Prostate gland (tissue), 2 donors: ENCODE measurements at regions not wholly inside any gene's neighbourhood (a gene's known extent, or its start where the extent isn't known, plus 50 kb on each side); places are given as distances from the start of the nearest gene placed in this dataset.

Experiments used
- DNase-seq: peaks from one replicate; pipeline ENCODE4 v3.0.0-alpha.2; 2019; ENCODE audit warnings: low spot score
- H3K27ac ChIP-seq, 2 donors: fragments of 200-600 bp; sonication (generic); 2 replicates each; pipeline ENCODE4 v1.5.1; 2017 to 2019
- H3K27me3 ChIP-seq: fragments of 200-600 bp; sonication (generic); replicated peaks from 2 replicates; pipeline ENCODE4 v1.5.1; 2019; ENCODE audit not compliant: insufficient read depth
- H3K36me3 ChIP-seq, 2 donors: fragments of 200-600 bp; sonication (generic); 1 replicate in 1 of 2; 2 replicates in 1 of 2; pipeline versions ENCODE4 v1.5.1 to v1.8.1; 2017 to 2019
- H3K4me1 ChIP-seq: fragments of 200-600 bp; sonication (generic); replicated peaks from 2 replicates; pipeline ENCODE4 v1.5.1; 2019
- H3K4me3 ChIP-seq, 2 donors: fragments of 200-600 bp; sonication (generic); 2 replicates each; pipeline ENCODE4 v1.5.1; 2017 to 2019
- H3K9me3 ChIP-seq: fragments of 200-600 bp; sonication (generic); 2 replicates; pipeline ENCODE4 v1.5.1; 2017
- POLR2A ChIP-seq: fragments of 450-650 bp; IDR thresholded peaks from one replicate; pipeline ENCODE4 v1.6.1; 2016; ENCODE audit warnings: antibody characterized with exemption, mild to moderate bottlenecking
- POLR2AphosphoS5 ChIP-seq: sonication (generic); formaldehyde crosslinking; IDR thresholded peaks from one replicate; pipeline ENCODE4 v1.6.1; 2017; ENCODE audit warnings: antibody characterized with exemption
- WGBS: methylation state at CpG from one replicate; pipeline ENCODE4 v1.1.5; 2018; 5-methylcytosine and 5-hydroxymethylcytosine counted together
- intact Hi-C: fragments of 100-400 bp; cut with DNase I; formaldehyde crosslinking; loops from one replicate; pipeline ENCODE4 v1.14.2; 2022
- TF ChIP-seq, protein P1 (sequence below), 4 experiments: fragments of 200-600 bp in 2 of 4; fragments of 450-650 bp in 2 of 4; sonication (generic) in 2 of 4; IDR thresholded peaks; 1 replicate in 3 of 4; 2 replicates in 1 of 4; pipeline ENCODE4 v1.5.1; 2016 to 2019; ENCODE audit warnings: antibody characterized with exemption in 4 of 4, mild to moderate bottlenecking in 2 of 4, moderate library complexity in 2 of 4

GRCh38 chr14:38973083-38973700 lies 129.8 kb downstream of the SEC23A start:
- no peak overlapping the region for H3K4me3 ChIP-seq
- no peaks in the 10 kb centered on the region for H3K9me3 ChIP-seq
- no peaks in the 10 kb centered on the region for H3K4me1 ChIP-seq
- intact Hi-C loops = no loop called here
- no peak overlapping the region for H3K27ac ChIP-seq
- no peak for DNase-seq
- WGBS = 69% methylated on average over 2 of the region's 2 CpGs
- no peaks in the 10 kb centered on the region for H3K36me3 ChIP-seq
- H3K27me3 ChIP-seq = no peaks in the 10 kb centered on the region
- TF ChIP-seq POLR2AphosphoS5 (no peak), POLR2A (no peak)
- TF ChIP-seq, protein P1, sequence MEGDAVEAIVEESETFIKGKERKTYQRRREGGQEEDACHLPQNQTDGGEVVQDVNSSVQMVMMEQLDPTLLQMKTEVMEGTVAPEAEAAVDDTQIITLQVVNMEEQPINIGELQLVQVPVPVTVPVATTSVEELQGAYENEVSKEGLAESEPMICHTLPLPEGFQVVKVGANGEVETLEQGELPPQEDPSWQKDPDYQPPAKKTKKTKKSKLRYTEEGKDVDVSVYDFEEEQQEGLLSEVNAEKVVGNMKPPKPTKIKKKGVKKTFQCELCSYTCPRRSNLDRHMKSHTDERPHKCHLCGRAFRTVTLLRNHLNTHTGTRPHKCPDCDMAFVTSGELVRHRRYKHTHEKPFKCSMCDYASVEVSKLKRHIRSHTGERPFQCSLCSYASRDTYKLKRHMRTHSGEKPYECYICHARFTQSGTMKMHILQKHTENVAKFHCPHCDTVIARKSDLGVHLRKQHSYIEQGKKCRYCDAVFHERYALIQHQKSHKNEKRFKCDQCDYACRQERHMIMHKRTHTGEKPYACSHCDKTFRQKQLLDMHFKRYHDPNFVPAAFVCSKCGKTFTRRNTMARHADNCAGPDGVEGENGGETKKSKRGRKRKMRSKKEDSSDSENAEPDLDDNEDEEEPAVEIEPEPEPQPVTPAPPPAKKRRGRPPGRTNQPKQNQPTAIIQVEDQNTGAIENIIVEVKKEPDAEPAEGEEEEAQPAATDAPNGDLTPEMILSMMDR (IDR thresholded peaks at IDR 0.05) = no peak

DNA sequence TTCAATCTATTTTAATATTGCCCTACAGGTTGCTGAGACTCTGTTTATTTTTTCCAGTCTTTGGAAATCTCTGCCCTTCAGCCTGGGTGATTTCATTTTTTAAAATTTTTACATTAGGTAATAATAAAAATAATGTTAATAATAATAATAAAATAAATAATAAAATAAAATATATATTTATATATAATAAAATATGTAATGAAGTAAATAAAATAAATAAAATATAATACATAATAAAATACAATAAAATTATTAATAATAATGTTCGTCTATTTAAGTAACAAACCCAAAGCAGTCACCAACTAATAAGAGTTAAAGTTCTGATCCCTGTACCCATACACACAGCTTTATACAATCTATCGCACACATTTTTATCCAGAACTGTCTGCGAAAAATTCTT lies 130.5 kb downstream of the SEC23A start:
- WGBS = 90% methylated on average over 3 of the region's 3 CpGs
- no peaks in the 10 kb centered on the region for H3K36me3 ChIP-seq

GRCh38 chr14:38971258-38971921 lies 131.6 kb downstream of the SEC23A start:
- no peaks in the 10 kb centered on the region for H3K27me3 ChIP-seq
- 80% methylated on average over 9 of the region's 9 CpGs for WGBS
- no peak for TF ChIP-seq POLR2A
- TF ChIP-seq, protein P1 (IDR thresholded peaks at IDR 0.05) = no peak
- TF ChIP-seq POLR2AphosphoS5 = no peak
- intact Hi-C loops = no loop called here
- H3K27ac ChIP-seq = no peak overlapping the region
- no peak overlapping the region for H3K4me3 ChIP-seq
- H3K36me3 ChIP-seq = no peaks in the 10 kb centered on the region
- H3K4me1 ChIP-seq = no peaks in the 10 kb centered on the region
- no peak for DNase-seq
- H3K9me3 ChIP-seq = no peaks in the 10 kb centered on the region

More for the DNA sequence above, 130.5 kb downstream of the SEC23A start:
- Histone ChIP-seq H3K9me3 (no peaks in the 10 kb centered on the region), H3K27me3 (no peaks in the 10 kb centered on the region), H3K4me3 (no peak overlapping the region), H3K27ac (no peak overlapping the region), H3K4me1 (no peaks in the 10 kb centered on the region)
- intact Hi-C loops = no loop called here
- no peak for DNase-seq
- TF ChIP-seq POLR2AphosphoS5 (no peak), POLR2A (no peak)
- TF ChIP-seq, protein P1 (IDR thresholded peaks at IDR 0.05) = no peak

- TF ChIP-seq POLR2AphosphoS5 = no peak
- TF ChIP-seq, protein P1 (IDR thresholded peaks at IDR 0.05) = no peak
- no peak for TF ChIP-seq POLR2A
- intact Hi-C loops = no loop called here
- no peaks in the 10 kb centered on the region for H3K36me3 ChIP-seq
- no peak overlapping the region for H3K4me3 ChIP-seq
- no peak overlapping the region for H3K27ac ChIP-seq
- H3K27me3 ChIP-seq = no peaks in the 10 kb centered on the region
- H3K4me1 ChIP-seq = no peaks in the 10 kb centered on the region
- DNase-seq = no peak
- no peaks in the 10 kb centered on the region for H3K9me3 ChIP-seq
These were observed 138.4 kb downstream of the SEC23A start for GRCh38 chr14:38964630-38965029.
